Fibroblast of lung (primary cell): ENCODE measurements at regions not wholly inside any gene's neighbourhood (a gene's known extent, or its start where the extent isn't known, plus 50 kb on each side); places are given as distances from the start of the nearest gene placed in this dataset.

ENCODE experiments used
- DNase-seq, 2 donors: peaks; one replicate each; pipeline versions ENCODE4 v3.0.0 to v3.0.0-alpha.2; 2010; ENCODE audit warnings: low read depth in 2 of 2
- H2AFZ ChIP-seq: 2 replicates; pipeline ENCODE4 v1.5.1; 2012; ENCODE audit warnings: low read length, control low read depth, inconsistent platforms
- H3K27ac ChIP-seq: 2 replicates; pipeline ENCODE4 v1.5.1; 2011; ENCODE audit warnings: low read length, control low read depth; ENCODE audit not compliant: insufficient read depth
- H3K27me3 ChIP-seq: 2 replicates; pipeline ENCODE4 v1.5.1; 2011; ENCODE audit warnings: mild to moderate bottlenecking, low read length; ENCODE audit not compliant: control insufficient read depth, insufficient read depth
- H3K36me3 ChIP-seq: 2 replicates; pipeline ENCODE4 v1.5.1; 2011; ENCODE audit warnings: low read length; ENCODE audit not compliant: control insufficient read depth, insufficient read depth
- H3K4me1 ChIP-seq: 2 replicates; pipeline ENCODE4 v1.5.1; 2011; ENCODE audit warnings: low read length; ENCODE audit not compliant: control insufficient read depth, insufficient read depth; ENCODE audit errors: extremely low read depth
- H3K4me2 ChIP-seq: 2 replicates; pipeline ENCODE4 v1.5.1; 2011; ENCODE audit warnings: low read length, control low read depth; ENCODE audit not compliant: insufficient read depth; ENCODE audit errors: extremely low read depth
- H3K4me3 ChIP-seq, 4 experiments: fragments of 200-600 bp in 1 of 4; sonication (generic) in 1 of 4; replicated peaks in 1 of 4; 2 replicates each; pipeline ENCODE4 v1.5.1; 2011 to 2016; ENCODE audit warnings: low read length in 4 of 4, low read depth in 3 of 4, mild to moderate bottlenecking in 3 of 4, control low read depth in 2 of 4, inconsistent platforms in 1 of 4, mixed read lengths in 1 of 4; ENCODE audit not compliant: insufficient read depth in 1 of 4; ENCODE audit errors: control extremely low read depth in 1 of 4
- H3K79me2 ChIP-seq: 2 replicates; pipeline ENCODE4 v1.5.1; 2012; ENCODE audit warnings: mild to moderate bottlenecking, low read length, inconsistent platforms; ENCODE audit not compliant: control insufficient read depth, insufficient read depth
- H3K9ac ChIP-seq: 2 replicates; pipeline ENCODE4 v1.5.1; 2011; ENCODE audit warnings: mild to moderate bottlenecking, low read length, control low read depth; ENCODE audit not compliant: insufficient read depth
- H3K9me3 ChIP-seq: 2 replicates; pipeline ENCODE4 v1.5.1; 2012; ENCODE audit warnings: low read depth, low read length; ENCODE audit not compliant: control insufficient read depth, insufficient read depth
- H4K20me1 ChIP-seq: 2 replicates; pipeline ENCODE4 v1.5.1; 2011; ENCODE audit warnings: low read length; ENCODE audit not compliant: control insufficient read depth, insufficient read depth; ENCODE audit errors: extremely low read depth
- EZH2 ChIP-seq: IDR thresholded peaks from 2 replicates; pipeline ENCODE4 v1.5.1; 2012; ENCODE audit warnings: low read length, control low read depth, mild to moderate bottlenecking; ENCODE audit errors: missing control alignments
- TF ChIP-seq, protein P1 (sequence below), 2 donors: IDR thresholded peaks in 1 of 2; conservative IDR thresholded peaks in 1 of 2; 1 replicate in 1 of 2; 2 replicates in 1 of 2; pipeline ENCODE4 v1.5.1; 2011 to 2012; ENCODE audit warnings: low read length in 2 of 2, control low read depth in 1 of 2, inconsistent platforms in 1 of 2, low read depth in 1 of 2, mild to moderate bottlenecking in 1 of 2

DNA sequence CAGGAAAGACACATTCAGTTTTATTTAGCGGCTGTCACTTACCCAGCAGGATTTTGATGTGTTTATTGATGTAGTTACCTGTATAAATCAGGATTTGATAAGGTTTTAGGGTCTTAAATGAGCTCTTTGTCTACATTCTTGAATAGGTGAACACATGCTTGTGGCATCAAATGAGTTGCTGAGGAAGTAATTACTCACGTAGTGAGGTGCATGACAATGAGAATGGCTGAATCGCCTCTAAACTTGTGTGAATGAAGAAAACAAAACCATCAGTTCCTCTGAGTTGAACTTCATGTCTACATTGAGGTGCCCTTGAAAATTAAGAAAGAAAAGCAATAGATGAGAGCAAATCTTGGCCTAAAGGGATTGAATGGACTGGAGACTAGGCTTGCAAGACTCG is 245.6 kb upstream of the SATB1 start:
- Histone ChIP-seq H3K9ac (no peak overlapping the region), H3K27ac (no peak overlapping the region), H3K4me3 (no peak overlapping the region), H3K4me2 (no peak overlapping the region), H3K27me3 (no peaks in the 10 kb centered on the region), H3K4me1 (no peaks in the 10 kb centered on the region), H3K9me3 (no peaks in the 10 kb centered on the region), H3K36me3 (no peaks in the 10 kb centered on the region), H2AFZ (no peak overlapping the region), H3K79me2 (no peaks in the 10 kb centered on the region), H4K20me1 (no peaks in the 10 kb centered on the region)
- no peak for DNase-seq
- no peak for TF ChIP-seq EZH2
- TF ChIP-seq, protein P1, sequence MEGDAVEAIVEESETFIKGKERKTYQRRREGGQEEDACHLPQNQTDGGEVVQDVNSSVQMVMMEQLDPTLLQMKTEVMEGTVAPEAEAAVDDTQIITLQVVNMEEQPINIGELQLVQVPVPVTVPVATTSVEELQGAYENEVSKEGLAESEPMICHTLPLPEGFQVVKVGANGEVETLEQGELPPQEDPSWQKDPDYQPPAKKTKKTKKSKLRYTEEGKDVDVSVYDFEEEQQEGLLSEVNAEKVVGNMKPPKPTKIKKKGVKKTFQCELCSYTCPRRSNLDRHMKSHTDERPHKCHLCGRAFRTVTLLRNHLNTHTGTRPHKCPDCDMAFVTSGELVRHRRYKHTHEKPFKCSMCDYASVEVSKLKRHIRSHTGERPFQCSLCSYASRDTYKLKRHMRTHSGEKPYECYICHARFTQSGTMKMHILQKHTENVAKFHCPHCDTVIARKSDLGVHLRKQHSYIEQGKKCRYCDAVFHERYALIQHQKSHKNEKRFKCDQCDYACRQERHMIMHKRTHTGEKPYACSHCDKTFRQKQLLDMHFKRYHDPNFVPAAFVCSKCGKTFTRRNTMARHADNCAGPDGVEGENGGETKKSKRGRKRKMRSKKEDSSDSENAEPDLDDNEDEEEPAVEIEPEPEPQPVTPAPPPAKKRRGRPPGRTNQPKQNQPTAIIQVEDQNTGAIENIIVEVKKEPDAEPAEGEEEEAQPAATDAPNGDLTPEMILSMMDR (conservative IDR thresholded peaks at IDR 0.05 in 1 of 2, IDR thresholded peaks at IDR 0.05 in 1 of 2; ENCODE audit: low read depth in 1 of 2, low read length in 2 of 2) = no peak

DNA sequence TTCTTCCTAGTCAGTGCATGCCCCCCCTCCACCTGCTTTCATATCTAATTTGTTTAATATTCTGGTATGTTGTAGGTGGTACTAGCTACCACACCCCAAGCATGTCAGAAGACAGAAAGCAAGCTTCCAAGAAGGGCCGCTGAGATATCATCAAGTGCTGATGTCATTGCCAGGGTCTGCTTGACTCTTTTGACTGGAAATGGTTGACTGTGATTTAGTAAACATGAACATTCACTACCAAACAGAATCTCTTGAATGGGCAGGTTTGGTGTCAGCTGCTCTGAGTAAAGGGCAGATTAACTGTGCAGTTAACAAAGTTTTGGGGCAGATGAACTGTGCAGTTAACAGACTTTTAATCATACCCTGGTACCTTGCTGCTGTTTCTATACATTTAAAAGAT is 244.2 kb upstream of the SATB1 start:
- no peaks in the 10 kb centered on the region for H4K20me1 ChIP-seq
- no peak overlapping the region for H3K4me3 ChIP-seq
- no peak for TF ChIP-seq EZH2
- TF ChIP-seq, protein P1 (conservative IDR thresholded peaks at IDR 0.05 in 1 of 2, IDR thresholded peaks at IDR 0.05 in 1 of 2; ENCODE audit: low read depth in 1 of 2, low read length in 2 of 2) = no peak
- H3K27me3 ChIP-seq = no peaks in the 10 kb centered on the region
- no peaks in the 10 kb centered on the region for H3K36me3 ChIP-seq
- no peak overlapping the region for H3K27ac ChIP-seq
- H3K4me1 ChIP-seq = no peaks in the 10 kb centered on the region
- no peak for DNase-seq
- no peak overlapping the region for H2AFZ ChIP-seq
- no peaks in the 10 kb centered on the region for H3K79me2 ChIP-seq
- no peak overlapping the region for H3K9ac ChIP-seq
- no peaks in the 10 kb centered on the region for H3K9me3 ChIP-seq
- H3K4me2 ChIP-seq = no peak overlapping the region

DNA sequence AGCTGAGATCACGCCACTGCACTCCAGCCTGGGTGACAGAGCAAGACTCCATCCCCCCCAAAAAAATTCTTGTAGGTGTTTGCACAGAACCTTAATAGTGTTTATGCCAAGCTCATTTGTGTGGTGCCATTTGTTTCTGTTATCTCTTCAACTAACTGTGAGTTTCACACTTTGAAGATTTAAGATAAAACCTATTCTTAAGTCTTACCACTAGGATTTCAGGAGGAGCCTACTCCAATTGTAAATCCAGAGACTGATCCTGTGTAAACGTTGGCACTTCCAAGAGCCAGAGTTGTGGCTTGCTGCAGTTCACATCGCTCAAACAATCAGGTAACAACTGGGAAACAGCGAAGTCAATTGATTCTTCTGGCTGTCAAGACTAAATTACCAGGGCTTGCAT is 242.4 kb upstream of the SATB1 start:
- Histone ChIP-seq H3K4me2 (no peak overlapping the region), H3K79me2 (no peaks in the 10 kb centered on the region), H3K4me1 (no peaks in the 10 kb centered on the region), H3K4me3 (no peak overlapping the region), H3K9me3 (no peaks in the 10 kb centered on the region), H4K20me1 (no peaks in the 10 kb centered on the region), H3K27me3 (no peaks in the 10 kb centered on the region), H3K36me3 (no peaks in the 10 kb centered on the region), H3K27ac (no peak overlapping the region), H3K9ac (no peak overlapping the region), H2AFZ (no peak overlapping the region)
- DNase-seq = no peak
- TF ChIP-seq EZH2 = no peak
- TF ChIP-seq, protein P1 (conservative IDR thresholded peaks at IDR 0.05 in 1 of 2, IDR thresholded peaks at IDR 0.05 in 1 of 2; ENCODE audit: low read depth in 1 of 2, low read length in 2 of 2) = no peak
